Lower leg skin (tissue), 4 donors: ENCODE measurements at regions not wholly inside any gene's neighbourhood (a gene's known extent, or its start where the extent isn't known, plus 50 kb on each side); places are given as distances from the start of the nearest gene placed in this dataset.

Source experiments
- DNase-seq, 2 donors: peaks; one replicate each; pipeline ENCODE4 v3.0.0-alpha.2; 2019; ENCODE audit warnings: low spot score in 2 of 2
- H3K4me3 ChIP-seq: fragments of 200-600 bp; sonication (generic); 2 replicates; pipeline ENCODE4 v1.5.1; 2017; ENCODE audit warnings: mild to moderate bottlenecking, low read depth; ENCODE audit not compliant: poor library complexity, severe bottlenecking
- CTCF ChIP-seq, 3 donors: fragments of 450-650 bp; IDR thresholded peaks; one replicate each; pipeline ENCODE4 v1.5.1; 2016; ENCODE audit warnings: antibody characterized with exemption in 3 of 3, mild to moderate bottlenecking in 3 of 3, moderate library complexity in 2 of 3
- POLR2A ChIP-seq, 2 donors: fragments of 450-650 bp; IDR thresholded peaks; one replicate each; pipeline ENCODE4 v1.6.1; 2016 to 2017; ENCODE audit warnings: antibody characterized with exemption in 2 of 2, mild to moderate bottlenecking in 1 of 2, moderate library complexity in 1 of 2
- WGBS, 2 donors: methylation state at CpG; one replicate each; pipeline ENCODE4 v1.1.5; 2018; 5-methylcytosine and 5-hydroxymethylcytosine counted together
- intact Hi-C: fragments of 100-400 bp; cut with DNase I; formaldehyde crosslinking; loops from one replicate; pipeline ENCODE4 v1.15.0; 2023; ENCODE audit warnings: low total_unique reads

DNA sequence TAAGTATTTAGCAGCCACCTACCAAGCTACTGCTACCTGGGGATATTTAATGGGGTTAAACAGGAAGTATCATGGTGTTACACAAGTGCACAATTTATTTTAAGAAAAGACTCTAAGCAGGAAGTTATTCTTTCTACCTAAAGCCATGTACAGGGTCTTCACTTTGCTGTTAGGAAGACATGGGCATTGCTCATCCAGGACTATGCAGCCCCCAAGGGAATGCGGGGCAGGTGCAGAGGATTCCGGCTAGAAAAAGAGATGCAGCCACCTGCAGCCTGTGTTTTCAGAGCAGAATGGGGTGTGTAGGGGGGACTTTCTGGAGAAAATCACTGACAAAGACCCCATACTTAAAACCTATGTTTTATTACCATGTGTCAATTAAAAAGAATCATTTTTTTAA, 399.1 kb upstream of the NOX3 start:
- WGBS, 2 donors, result 91 to 98% methylated on average over 2 of the region's 2 CpGs
- intact Hi-C loops, result no loop called here
- no peak for TF ChIP-seq POLR2A (IDR thresholded peaks at IDR 0.05)
- TF ChIP-seq CTCF (IDR thresholded peaks at IDR 0.05), result no peak

GRCh38 chr6:155853011-155853410, 397.4 kb upstream of the NOX3 start:
- WGBS, 2 donors, result 82 to 88% methylated on average over 2 of the region's 2 CpGs
- TF ChIP-seq CTCF (IDR thresholded peaks at IDR 0.05) (no peak), POLR2A (IDR thresholded peaks at IDR 0.05) (no peak)
- DNase-seq, result no peak
- intact Hi-C loops, result no loop called here
- H3K4me3 ChIP-seq, result no peak overlapping the region

More for the DNA sequence above, 399.1 kb upstream of the NOX3 start:
- no peak overlapping the region for H3K4me3 ChIP-seq
- no peak for DNase-seq

DNA sequence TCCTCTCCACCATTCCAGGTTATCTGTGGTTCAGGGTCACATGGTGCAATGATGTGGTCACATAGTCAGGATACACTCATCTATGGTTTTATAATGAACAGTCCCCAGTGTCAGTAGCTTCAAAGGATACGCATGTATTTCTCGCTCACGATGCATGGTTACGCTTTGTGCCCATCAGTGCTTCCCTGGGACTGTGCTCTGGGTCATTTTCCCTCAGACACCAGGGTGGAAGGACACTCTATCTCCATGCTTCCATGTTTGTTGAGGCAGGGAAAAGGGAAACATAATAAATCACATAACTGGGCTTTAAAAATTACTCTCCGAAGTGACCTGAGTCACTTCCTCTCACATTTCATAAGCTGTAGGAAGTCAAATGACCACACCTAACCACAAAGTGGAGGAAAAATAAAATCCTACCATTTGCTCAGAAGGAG, 394.8 kb upstream of the NOX3 start:
- no peak overlapping the region for H3K4me3 ChIP-seq

GRCh38 chr6:155847711-155848110, 392.1 kb upstream of the NOX3 start:
- intact Hi-C loops, result no loop called here
- DNase-seq, result no peak
- WGBS, 2 donors, result 58 to 65% methylated on average over 5 of the region's 5 CpGs
- no peak overlapping the region for H3K4me3 ChIP-seq
- no peak for TF ChIP-seq CTCF (IDR thresholded peaks at IDR 0.05)
- TF ChIP-seq POLR2A (IDR thresholded peaks at IDR 0.05), result no peak

More for the DNA sequence above, 394.8 kb upstream of the NOX3 start:
- DNase-seq, result no peak
- intact Hi-C loops, result no loop called here
- 81 to 87% methylated on average over 5 of the region's 5 CpGs for WGBS, 2 donors
- no peak for TF ChIP-seq CTCF (IDR thresholded peaks at IDR 0.05)
- TF ChIP-seq POLR2A (IDR thresholded peaks at IDR 0.05), result no peak

DNA sequence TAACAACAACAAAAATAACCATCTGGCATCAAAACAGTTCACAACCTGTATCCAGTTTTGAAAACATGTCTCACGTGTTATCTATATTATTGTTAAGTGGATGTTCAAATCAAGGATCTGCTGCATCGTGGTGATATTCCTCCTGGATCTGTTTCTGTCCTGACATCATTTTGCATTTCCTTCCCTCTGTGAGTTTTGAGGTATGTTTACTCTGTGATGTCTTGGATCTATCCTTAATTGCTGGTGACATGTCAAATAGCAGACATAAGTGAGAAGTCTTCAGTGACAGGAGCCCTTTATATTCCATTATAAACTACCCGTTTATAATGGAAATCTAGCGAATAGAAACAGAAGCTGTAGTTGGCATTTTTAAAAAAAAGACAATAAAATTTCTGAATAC, 381.8 kb upstream of the NOX3 start:
- no peak for DNase-seq
- H3K4me3 ChIP-seq, result no peak overlapping the region
- 83 to 91% methylated on average over 4 of the region's 4 CpGs for WGBS, 2 donors
- intact Hi-C loops, result no loop called here
- TF ChIP-seq CTCF (IDR thresholded peaks at IDR 0.05) (no peak), POLR2A (IDR thresholded peaks at IDR 0.05) (no peak)

DNA sequence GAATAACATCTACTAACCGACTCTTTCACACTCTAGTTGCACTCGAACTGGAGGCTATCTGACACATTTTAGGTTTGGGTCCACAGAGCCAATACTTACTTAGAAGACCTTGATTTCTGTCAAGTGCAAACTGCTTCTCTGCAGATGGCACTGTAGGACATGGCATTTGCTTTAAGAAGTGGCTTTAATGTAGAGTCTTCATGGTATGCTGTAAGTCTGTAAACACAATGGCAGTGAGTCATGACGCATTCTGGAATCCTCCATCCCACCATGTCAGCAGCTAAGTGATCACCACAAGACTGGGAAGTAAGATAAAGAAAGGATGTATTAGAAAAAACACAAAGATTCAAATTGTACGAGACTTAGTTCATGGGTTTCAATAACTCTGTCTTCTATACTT, 377.0 kb upstream of the NOX3 start:
- WGBS, 2 donors, result 76 to 81% methylated on average over 4 of the region's 4 CpGs
- DNase-seq, result no peak
- intact Hi-C loops, result no loop called here
- TF ChIP-seq POLR2A (IDR thresholded peaks at IDR 0.05), result no peak
- no peak for TF ChIP-seq CTCF (IDR thresholded peaks at IDR 0.05)
- no peak overlapping the region for H3K4me3 ChIP-seq
